Tibial artery (tissue), 4 donors: ENCODE measurements at regions not wholly inside any gene's neighbourhood (a gene's known extent, or its start where the extent isn't known, plus 50 kb on each side); places are given as distances from the start of the nearest gene placed in this dataset.
"Not testable (repeated sequence)": the region's sequence is repeated elsewhere in the genome, so short reads cannot be mapped to it uniquely, and the experiment has no call there.

ENCODE experiments used
- DNase-seq, 2 donors: peaks; one replicate each; pipeline ENCODE4 v3.0.0-alpha.2; 2019
- H3K27ac ChIP-seq, 2 donors: fragments of 200-600 bp; sonication (generic) in 1 of 2; 1 replicate in 1 of 2; 2 replicates in 1 of 2; pipeline ENCODE4 v1.5.1; 2018 to 2019; ENCODE audit warnings: mild to moderate bottlenecking in 1 of 2
- H3K27me3 ChIP-seq, 2 donors: fragments of 200-600 bp; sonication (generic) in 1 of 2; one replicate each; pipeline versions ENCODE4 v1.5.1 to v1.6.0; 2016 to 2019
- H3K36me3 ChIP-seq, 3 donors: fragments of 200-600 bp; sonication (generic) in 2 of 3; one replicate each; pipeline ENCODE4 v1.5.1; 2016 to 2019; ENCODE audit warnings: mild to moderate bottlenecking in 2 of 3
- H3K4me1 ChIP-seq, 4 donors: fragments of 200-600 bp; sonication (generic) in 2 of 4; 1 replicate in 3 of 4; 2 replicates in 1 of 4; pipeline ENCODE4 v1.5.1; 2016 to 2019
- H3K4me3 ChIP-seq, 2 donors: fragments of 200-600 bp; sonication (generic) in 1 of 2; 1 replicate in 1 of 2; 2 replicates in 1 of 2; pipeline ENCODE4 v1.5.1; 2018 to 2019; ENCODE audit warnings: mild to moderate bottlenecking in 2 of 2
- H3K9me3 ChIP-seq, 3 donors: fragments of 200-600 bp; sonication (generic) in 1 of 3; one replicate each; pipeline ENCODE4 v1.5.1; 2016 to 2019
- CTCF ChIP-seq, 2 experiments: fragments of 200-600 bp in 1 of 2; fragments of 450-650 bp in 1 of 2; IDR thresholded peaks; one replicate each; pipeline ENCODE4 v1.5.1; 2017 to 2019; ENCODE audit warnings: antibody characterized with exemption in 2 of 2, mild to moderate bottlenecking in 1 of 2, moderate library complexity in 1 of 2
- intact Hi-C: fragments of 100-400 bp; cut with DNase I; formaldehyde crosslinking; loops from one replicate; pipeline ENCODE4 v1.15.0; 2023; ENCODE audit warnings: low total_unique reads

GRCh38 chr6:67112120-67112519 lies 1405.1 kb upstream of the EYS start:
- Histone ChIP-seq H3K27ac (no peak overlapping the region), H3K36me3 (no peaks in the 10 kb centered on the region), H3K27me3 (no peaks in the 10 kb centered on the region), H3K9me3 (no peaks in the 10 kb centered on the region), H3K4me1 (peaks cover 0 to 4% (median 0%) of the 10 kb centered on the region in 4 donors), H3K4me3 (no peak overlapping the region)
- no peak for TF ChIP-seq CTCF (IDR thresholded peaks at IDR 0.05)
- DNase-seq: no peak
- intact Hi-C loops: no loop called here

- Histone ChIP-seq H3K9me3 (no peaks in the 10 kb centered on the region), H3K27ac (no peak overlapping the region), H3K4me3 (no peak overlapping the region), H3K27me3 (no peaks in the 10 kb centered on the region), H3K4me1 (no peaks in the 10 kb centered on the region), H3K36me3 (no peaks in the 10 kb centered on the region)
- intact Hi-C loops: no loop called here
- no peak for TF ChIP-seq CTCF (IDR thresholded peaks at IDR 0.05)
- DNase-seq: no peak
Measured at GRCh38 chr6:67102743-67103142, 1395.7 kb upstream of the EYS start.

GRCh38 chr6:67095618-67096226 lies 1388.7 kb upstream of the EYS start:
- H3K36me3 ChIP-seq, H3K27me3 ChIP-seq, DNase-seq, H3K27ac ChIP-seq, intact Hi-C loops, H3K9me3 ChIP-seq, H3K4me1 ChIP-seq, H3K4me3 ChIP-seq: not testable (repeated sequence)

GRCh38 chr6:67094431-67094946 lies 1387.5 kb upstream of the EYS start:
- Histone ChIP-seq H3K27me3 (no peaks in the 10 kb centered on the region), H3K4me3 (no peak overlapping the region), H3K27ac (no peak overlapping the region), H3K36me3 (no peaks in the 10 kb centered on the region), H3K9me3 (no peaks in the 10 kb centered on the region), H3K4me1 (no peaks in the 10 kb centered on the region)
- TF ChIP-seq CTCF (IDR thresholded peaks at IDR 0.05): no peak
- intact Hi-C loops: no loop called here
- DNase-seq: no peak

- TF ChIP-seq CTCF (IDR thresholded peaks at IDR 0.05): no peak
- no peak overlapping the region for H3K27ac ChIP-seq
- no peaks in the 10 kb centered on the region for H3K27me3 ChIP-seq
- H3K4me1 ChIP-seq: no peaks in the 10 kb centered on the region
- DNase-seq: no peak
- no peaks in the 10 kb centered on the region for H3K36me3 ChIP-seq
- no peak overlapping the region for H3K4me3 ChIP-seq
- intact Hi-C loops: no loop called here
- H3K9me3 ChIP-seq: peaks cover 0 to 5% (median 0%) of the 10 kb centered on the region in 3 donors
Measured at GRCh38 chr6:67073938-67074337, 1366.9 kb upstream of the EYS start.

- Histone ChIP-seq H3K36me3 (no peaks in the 10 kb centered on the region), H3K9me3 (peaks cover 0 to 6% (median 0%) of the 10 kb centered on the region in 3 donors), H3K4me1 (no peaks in the 10 kb centered on the region), H3K27me3 (no peaks in the 10 kb centered on the region), H3K27ac (no peak overlapping the region), H3K4me3 (no peak overlapping the region)
- intact Hi-C loops: no loop called here
- no peak for TF ChIP-seq CTCF (IDR thresholded peaks at IDR 0.05)
- no peak for DNase-seq
Measured at GRCh38 chr6:67068781-67069180, 1361.8 kb upstream of the EYS start.
